Stimulated activated CD8-positive, alpha-beta memory T cell treated with anti-CD3 and anti-CD28 coated beads, Interleukin-7, amount 100 ng/mL, for 24 hours (primary cell): ENCODE measurements at regions not wholly inside any gene's neighbourhood (a gene's known extent, or its start where the extent isn't known, plus 50 kb on each side); places are given as distances from the start of the nearest gene placed in this dataset.
"Not testable (repeated sequence)": the region's sequence is repeated elsewhere in the genome, so short reads cannot be mapped to it uniquely, and the experiment has no call there.

Experiments
- DNase-seq: peaks from one replicate; pipeline ENCODE4 v3.0.0-alpha.2; 2020; ENCODE audit warnings: low read depth

DNA sequence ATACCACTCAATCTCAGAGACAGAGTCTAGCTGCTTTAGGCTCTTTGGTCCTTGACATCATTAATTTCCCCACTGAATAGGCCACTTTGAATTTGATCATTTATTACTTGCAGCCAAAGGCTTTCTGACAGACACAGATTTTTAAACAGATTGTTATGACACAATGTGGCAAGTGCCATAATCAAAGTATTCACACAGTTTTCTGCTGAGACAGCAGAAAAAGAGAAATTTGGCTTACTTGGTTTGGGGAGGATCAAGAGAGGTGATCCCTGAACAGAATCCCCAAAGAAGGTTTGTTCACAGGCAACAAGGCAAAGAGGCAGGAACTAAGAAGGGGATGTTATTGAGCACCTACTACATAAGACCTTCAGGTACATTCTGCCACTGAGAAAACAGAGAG, 138.0 kb upstream of the TOP1 start:
- no peak for DNase-seq

DNA sequence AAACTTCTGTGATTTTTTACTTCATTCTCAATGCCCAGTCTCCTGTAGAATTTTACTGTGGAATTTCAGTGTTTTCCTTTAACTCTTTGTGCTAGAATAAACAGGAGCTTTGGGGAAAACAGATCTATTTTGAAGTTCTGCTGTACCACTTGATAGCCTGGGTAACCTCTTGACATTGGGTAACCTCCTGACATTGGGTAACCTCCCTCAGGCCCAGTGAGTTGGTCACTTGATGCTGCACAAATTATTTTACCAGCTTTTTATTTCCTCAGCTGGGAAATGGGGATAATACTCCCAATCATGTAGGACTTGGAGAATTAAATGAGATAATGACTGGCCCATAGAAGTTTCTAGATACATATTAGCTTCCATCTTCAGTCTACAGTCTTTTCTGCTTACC, 137.3 kb upstream of the TOP1 start:
- DNase-seq = no peak

DNA sequence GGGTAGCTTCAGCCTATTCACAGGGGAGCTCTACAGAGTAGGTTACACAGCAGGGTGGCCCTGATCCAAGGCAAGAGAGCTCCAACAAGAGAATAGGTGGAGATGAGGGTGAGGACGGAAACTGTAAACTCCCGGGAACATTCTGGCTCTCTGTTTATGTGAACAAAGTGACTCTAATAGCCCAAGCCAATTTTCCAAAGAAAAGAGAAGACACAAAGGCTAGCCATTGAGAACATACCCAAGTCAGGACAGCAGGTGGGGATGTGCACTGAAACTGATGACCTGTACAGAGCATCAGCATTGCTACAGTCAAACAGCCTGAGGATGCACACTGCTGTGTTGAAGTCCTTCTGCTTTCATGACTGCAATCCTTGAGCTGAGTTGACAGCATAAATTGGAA, 136.0 kb upstream of the TOP1 start:
- no peak for DNase-seq

DNA sequence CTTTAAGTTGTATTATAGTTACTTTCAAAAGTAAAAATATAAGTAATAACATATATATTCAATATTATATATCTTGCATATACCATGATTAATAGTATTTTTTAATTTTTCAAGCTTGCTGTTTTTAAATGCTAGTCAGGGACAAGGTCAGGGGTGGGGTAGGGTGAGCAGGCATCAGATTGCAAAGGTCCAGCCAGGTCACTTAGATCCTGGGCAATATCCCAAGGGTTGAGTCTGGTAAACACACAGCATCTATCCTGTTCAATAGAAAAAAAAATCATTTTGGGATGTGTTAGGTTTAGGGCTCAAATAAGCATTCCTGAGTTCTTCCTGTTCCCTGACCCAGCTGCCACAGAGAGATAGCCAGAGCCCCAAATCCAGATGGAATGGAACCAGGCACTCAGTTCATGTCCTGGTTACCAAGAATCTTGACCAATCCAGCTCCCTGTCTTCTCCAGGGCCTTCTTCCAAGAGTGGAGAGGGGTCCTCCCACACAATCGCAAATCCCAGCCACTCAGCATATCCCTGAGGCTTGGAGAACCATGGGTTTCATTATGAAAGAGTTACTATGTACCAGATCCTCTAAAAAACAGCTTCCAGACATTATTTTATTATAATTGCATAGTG, 134.9 kb upstream of the TOP1 start:
- DNase-seq = no peak

DNA sequence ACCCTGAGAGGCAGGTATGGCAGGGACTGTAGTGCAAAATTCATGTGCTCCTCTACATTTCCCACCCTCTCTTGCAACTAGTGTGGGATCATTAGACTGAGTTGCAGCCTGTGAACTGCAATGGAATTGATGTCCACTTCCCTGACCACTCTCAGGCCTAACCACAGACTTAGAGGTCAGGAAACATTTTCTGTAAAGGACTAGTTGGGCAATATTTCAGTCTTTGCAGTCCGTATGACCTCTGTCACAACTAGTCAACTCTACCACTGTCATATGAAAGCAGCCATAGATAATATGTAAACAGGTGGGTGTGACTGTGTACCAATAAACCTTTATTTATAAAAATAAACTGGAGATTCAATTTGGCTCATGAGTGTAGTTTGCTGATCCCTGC, 134.4 kb upstream of the TOP1 start:
- DNase-seq = no peak

DNA sequence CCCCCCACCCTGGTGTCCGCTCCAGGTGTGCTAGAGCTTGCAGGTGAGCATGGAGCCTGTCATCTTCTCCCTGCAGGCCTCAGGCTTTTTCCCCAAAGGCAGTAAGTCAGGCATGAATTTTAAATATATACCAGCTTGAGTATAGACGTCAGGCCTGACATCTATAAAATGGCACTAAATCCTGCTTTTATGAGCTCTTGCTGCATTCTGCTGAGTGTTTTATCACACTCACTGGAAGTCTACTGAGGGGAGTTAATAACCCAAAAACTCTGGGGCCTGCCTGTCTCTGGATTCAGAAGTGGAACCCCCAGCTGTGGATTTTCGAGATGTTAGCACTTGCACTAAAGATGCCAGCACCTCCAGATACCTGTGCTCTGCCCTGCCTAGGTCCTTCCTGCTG, 133.4 kb upstream of the TOP1 start:
- DNase-seq = no peak

GRCh38 chr20:40896814-40897700, 131.6 kb upstream of the TOP1 start:
- DNase-seq = no peak

DNA sequence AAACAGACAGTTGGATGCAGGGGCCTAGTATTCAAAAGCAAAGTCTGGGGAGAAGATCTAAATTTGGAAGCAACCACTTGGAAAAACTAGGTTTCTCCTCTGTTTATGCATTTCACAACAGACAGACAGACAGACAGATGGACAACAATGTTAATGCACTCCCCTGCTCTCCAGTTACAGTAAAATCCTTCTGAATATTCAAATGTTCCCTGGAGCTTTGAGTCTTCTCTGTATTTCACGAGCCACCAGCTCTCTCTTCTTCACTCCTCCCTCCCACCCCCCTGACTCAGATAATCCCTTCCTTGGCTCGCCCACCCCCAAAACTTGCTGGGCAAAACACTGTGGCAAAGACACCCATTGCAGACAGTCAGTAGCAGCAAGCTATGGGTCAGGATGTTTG, 129.3 kb upstream of the TOP1 start:
- no peak for DNase-seq

DNA sequence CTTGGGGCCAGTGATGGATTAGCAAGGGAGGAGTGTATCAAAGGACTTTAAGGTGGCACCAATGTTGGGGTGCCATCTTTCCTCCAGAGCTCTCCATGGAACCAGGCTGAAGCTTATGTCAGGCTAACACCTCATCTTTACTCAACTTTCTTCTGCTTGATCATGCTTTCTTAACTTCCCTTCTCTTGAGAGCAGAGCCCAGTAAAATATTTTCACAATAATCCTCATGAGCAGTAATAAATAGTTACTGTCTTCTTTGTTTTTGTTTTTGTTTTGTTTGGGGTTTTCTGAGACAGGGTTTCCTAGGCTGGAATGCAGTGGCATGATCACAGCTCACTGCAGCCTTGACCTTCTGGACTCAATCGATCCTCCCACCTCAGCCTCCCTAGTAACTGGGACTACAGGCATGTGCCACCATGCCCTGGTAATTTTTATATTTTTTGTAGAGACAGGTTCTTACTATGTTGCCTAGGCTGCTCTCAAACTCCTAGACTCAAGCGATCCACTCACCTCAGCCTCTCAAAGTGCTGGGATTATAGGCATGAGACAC, 127.9 kb upstream of the TOP1 start:
- DNase-seq = no peak

DNA sequence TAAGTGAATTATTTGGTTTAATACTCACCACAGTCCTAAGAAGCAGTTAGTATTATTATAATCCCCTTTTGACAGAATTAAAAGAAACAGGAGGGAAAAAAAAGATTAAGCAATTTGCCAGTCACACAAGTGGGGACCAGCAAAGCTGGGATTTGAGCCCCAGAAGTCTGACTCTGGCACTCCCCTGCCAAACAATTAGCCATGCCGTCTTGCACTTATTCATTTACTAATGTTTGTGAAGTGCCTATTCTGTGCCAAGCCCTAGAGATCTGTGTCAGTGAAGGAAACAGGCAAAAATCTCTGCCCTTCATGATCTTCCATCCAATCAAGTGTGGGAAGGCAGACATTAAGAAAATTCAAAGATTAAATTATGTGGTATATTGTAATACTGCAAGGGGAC, 126.0 kb upstream of the TOP1 start:
- no peak for DNase-seq

GRCh38 chr20:40908309-40908708, 120.3 kb upstream of the TOP1 start:
- no peak for DNase-seq

DNA sequence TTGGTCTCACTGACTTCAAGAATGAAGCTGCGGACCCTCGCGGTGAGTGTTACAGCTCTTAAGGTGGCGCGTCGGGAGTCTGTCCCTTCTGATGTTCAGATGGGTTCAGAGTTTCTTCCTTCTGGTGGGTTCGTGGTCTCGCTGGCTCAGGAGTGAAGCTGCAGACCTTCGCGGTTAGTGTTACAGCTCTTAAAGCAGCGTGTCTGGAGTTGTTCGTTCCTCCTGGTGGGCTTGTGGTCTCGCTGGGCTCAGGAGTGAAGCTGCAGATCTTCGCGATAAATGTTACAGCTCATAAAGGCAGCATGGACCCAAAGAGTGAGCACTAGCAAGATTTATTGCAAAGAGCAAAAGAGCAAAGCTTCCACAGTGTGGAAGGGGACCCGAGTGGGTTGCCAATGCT, 119.1 kb upstream of the TOP1 start:
- not testable (repeated sequence) for DNase-seq

DNA sequence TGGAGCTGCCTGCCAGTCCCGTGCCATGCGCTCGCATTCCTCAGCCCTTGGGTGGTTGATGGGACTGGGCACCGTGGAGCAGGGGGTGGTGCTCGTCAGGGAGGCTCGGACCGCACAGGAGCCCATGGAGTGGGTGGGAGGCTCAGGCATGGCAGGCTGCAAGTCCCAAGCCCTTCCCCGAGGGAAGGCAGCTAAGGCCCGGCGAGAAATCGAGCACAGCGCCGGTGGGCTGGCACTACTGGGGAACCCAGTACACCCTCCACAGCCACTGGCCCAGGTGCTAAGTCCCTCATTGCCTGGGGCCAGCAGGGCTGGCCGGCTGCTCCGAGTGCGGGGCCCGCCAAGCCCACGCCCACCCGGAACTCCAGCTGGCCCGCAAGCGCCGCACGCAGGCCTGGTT, 118.2 kb upstream of the TOP1 start:
- DNase-seq = not testable (repeated sequence)

DNA sequence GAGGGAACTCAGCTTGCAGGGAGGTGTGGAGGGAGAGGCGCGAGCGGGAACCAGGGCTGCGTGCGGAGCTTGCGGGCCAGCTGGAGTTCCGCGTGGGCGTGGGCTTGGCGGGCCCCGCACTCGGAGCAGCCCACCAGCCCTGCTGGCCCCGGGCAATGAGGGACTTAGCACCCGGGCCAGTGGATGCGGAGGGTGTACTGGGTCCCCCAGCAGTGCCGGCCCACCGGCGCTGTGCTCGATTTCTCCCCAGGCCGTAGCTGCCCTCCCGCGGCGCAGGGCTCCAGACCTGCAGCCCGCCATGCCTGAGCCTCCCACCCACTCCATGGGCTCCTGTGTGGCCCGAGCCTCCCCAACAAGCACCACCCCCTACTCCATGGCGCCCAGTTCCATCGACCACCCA, 117.5 kb upstream of the TOP1 start:
- DNase-seq = not testable (repeated sequence)

DNA sequence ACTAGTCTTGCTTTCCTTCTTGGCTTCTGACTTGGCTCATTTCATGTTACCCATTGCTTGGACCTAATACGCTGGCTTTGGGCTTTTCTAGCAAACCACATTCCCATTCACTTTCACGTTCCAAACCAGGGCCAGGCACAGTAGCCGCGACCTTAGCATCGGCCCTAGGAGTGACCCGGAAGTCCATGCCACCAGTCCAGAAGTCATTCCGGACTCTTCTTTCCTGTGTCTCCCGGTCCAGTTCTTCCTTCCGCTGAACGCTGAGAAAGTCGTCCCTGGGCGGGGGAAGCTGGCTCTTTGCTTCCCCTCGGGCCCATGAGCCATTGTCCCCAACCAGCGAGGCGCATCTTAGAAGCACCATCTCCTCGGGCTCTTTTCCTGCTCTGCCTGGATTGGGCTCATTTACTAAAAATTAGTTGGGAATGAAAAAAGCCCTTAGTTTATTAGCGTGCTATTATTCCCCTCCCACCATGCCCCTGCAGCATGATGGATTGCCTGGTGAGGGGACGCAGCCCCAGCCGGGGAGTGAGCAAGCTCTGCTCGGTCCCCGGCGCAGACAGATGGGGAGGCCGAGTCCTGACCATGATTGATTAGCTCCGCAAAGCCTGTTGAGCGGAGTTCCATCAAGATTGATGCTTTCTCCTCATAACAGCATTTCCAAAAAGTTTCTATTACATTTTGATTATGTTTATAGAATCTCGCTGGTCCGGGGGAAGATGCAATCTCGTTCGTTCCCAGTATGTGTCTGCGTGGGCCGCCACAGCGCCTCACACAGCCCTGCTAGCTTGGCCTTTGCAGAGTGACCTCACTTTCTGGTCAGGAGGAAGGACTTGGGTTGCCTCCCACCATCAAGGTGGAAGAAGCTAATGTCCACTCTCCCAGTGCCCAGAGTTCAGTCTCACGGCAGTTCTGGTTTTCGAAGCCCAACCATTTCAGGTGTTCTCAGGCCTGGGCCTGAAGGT, 115.1 kb upstream of the TOP1 start:
- no peak for DNase-seq

- DNase-seq = no peak
These were observed 112.9 kb upstream of the TOP1 start for GRCh38 chr20:40915756-40916155.

GRCh38 chr20:40916276-40916675, 112.3 kb upstream of the TOP1 start:
- no peak for DNase-seq

- DNase-seq = no peak
These were observed 108.3 kb upstream of the TOP1 start for GRCh38 chr20:40920291-40920690.

DNA sequence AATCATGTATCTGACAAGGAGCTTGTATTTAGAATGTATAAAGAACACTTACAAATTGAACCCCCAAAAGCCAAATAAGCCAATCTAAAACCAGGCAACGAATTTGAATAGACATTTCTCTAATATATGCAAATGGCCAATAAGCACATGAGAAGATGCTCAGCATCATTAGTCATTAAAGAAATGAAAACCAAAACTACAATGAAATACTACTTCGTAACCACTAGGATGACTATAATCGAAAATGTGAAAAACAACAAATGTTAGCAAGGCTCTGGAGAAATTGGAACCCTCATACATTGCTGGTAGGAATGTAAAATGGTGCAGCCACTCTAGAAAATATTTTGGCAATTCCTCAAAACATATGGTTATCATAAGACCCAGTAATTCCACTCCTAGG, 105.8 kb upstream of the TOP1 start:
- DNase-seq = no peak

DNA sequence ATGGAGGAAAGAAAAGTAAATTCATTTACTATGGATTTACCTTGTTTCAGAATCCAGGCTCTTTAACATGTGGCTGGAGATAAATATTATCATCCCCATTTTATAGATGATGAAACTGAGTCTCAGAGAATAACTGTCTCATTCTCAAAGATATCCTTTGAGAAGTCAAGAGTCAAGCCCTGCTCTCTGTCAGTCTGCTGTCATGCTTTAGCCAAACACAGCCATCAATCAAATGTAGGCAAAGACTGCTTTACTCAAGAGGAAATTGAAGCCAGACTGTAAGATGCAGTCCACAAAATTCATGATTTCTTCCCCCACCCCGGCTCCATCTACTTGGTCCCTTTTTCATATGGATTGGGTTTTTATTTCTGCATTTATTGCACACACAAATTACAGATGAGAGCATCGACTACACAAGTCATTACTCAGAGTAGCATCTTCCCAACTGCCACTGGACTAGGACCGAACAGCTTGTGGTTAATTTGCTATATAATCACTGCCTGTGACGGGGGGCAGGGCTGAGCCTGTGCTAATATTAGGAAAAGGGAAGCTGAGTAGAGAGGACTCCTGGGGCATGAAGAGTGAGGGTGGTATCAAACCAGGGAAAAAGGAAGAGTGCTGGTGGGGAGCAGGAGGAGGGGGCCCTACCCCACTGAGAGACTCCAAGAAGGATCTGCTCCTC, 102.7 kb upstream of the TOP1 start:
- DNase-seq = no peak

DNA sequence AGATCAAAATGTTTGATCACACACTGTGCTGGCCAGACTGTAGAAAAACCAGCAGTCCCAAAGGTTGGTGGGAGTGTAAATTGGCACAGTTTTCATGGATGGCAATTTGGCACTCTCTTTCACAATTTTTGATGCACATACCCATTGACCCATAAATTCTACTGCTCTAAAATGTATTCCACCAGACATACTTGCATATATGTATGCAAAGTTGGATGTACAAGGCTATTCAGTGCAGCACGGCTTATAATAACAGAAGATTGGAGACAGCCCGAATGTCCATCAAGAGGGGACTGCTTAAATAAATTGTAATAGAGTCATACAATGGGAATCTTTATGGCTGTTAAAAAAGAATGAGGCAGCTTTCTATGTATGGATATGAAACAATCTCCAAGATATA, 101.7 kb upstream of the TOP1 start:
- DNase-seq = no peak

DNA sequence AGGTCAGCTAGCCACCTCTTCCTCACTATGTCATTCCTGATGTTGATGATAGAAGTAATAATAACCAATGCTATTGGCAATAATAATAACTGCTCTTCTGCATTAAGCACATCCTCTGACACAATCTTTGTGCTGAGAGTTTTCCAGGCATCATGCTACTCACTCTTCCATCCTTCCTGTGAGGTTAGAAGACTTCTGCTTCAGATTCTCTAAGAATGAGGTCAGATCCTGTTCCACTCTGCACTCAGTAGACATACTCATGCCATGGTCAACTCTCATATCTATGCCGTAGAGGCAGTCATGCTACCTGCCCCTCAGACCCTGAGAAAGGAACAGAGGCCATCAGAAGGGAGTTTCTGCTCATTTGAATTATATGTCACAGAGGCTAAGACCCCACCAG, 98.1 kb upstream of the TOP1 start:
- no peak for DNase-seq
